Endothelial cell of umbilical vein (primary cell): ENCODE measurements at regions not wholly inside any gene's neighbourhood (a gene's known extent, or its start where the extent isn't known, plus 50 kb on each side); places are given as distances from the start of the nearest gene placed in this dataset.

Source experiments
- BruUV-seq: library from RNA; stranded (reverse); fragments of 400-500 nt; replicated peaks from 2 replicates; lab custom pipeline; 2021; lab: Mats Ljungman, UMichigan
- CTCF ChIA-PET: fragments of 300-600, 350-600 bp; sonication (Branson Sonifier 250); formaldehyde crosslinking; loops from one replicate; lab custom pipeline; 2021; ENCODE audit warnings: antibody characterized with exemption, inconsistent platforms; lab: Charles Lee
- POLR2A ChIA-PET: fragments of 300-600, 350-600 bp; sonication (Branson Sonifier 250); formaldehyde crosslinking; loops from one replicate; lab custom pipeline; 2021; ENCODE audit warnings: antibody characterized with exemption, inconsistent platforms; lab: Charles Lee
- DNase-seq: peaks from one replicate; pipeline ENCODE4 v3.0.0-alpha.2; 2011; ENCODE audit warnings: low read depth, low spot score
- FAIRE-seq: peaks from 2 replicates; lab custom pipeline; 2011; peaks lifted over from hg19 to GRCh38; lab: Jason Lieb, UNC
- H2AFZ ChIP-seq: 2 replicates; pipeline ENCODE4 v1.6.0; 2012; ENCODE audit warnings: low read depth, low read length, control low read depth, inconsistent platforms
- H3K27ac ChIP-seq: 2 replicates; pipeline ENCODE4 v1.5.1; 2011; ENCODE audit warnings: low read depth, mild to moderate bottlenecking, control low read depth, low read length, moderate library complexity; ENCODE audit not compliant: insufficient read depth
- H3K27me3 ChIP-seq, 2 experiments: 2 replicates each; pipeline versions ENCODE4 v1.6.0 to v1.6.1; 2011; ENCODE audit warnings: low read length in 2 of 2, mixed read lengths in 1 of 2; ENCODE audit not compliant: control insufficient read depth in 2 of 2, insufficient read depth in 2 of 2
- H3K36me3 ChIP-seq, 2 experiments: 2 replicates in 1 of 2; 3 replicates in 1 of 2; pipeline ENCODE4 v1.5.1; 2011; ENCODE audit warnings: low read length in 2 of 2, mild to moderate bottlenecking in 1 of 2, moderate library complexity in 1 of 2; ENCODE audit not compliant: control insufficient read depth in 2 of 2, insufficient read depth in 2 of 2; ENCODE audit errors: extremely low read depth in 1 of 2
- H3K4me1 ChIP-seq: 3 replicates; pipeline ENCODE4 v1.5.1; 2011; ENCODE audit warnings: mild to moderate bottlenecking, low read length; ENCODE audit not compliant: control insufficient read depth, insufficient read depth; ENCODE audit errors: extremely low read depth
- H3K4me2 ChIP-seq: 2 replicates; pipeline ENCODE4 v1.6.1; 2011; ENCODE audit warnings: low read length, control low read depth, mixed read lengths; ENCODE audit not compliant: insufficient read depth
- H3K4me3 ChIP-seq, 3 experiments: fragments of 200-600 bp in 1 of 3; sonication (generic), shearing (Covaris generic) in 1 of 3; replicated peaks in 1 of 3; 2 replicates each; pipeline ENCODE4 v1.5.1; 2011 to 2016; ENCODE audit warnings: control low read depth in 3 of 3, low read length in 3 of 3, mild to moderate bottlenecking in 2 of 3, inconsistent platforms in 1 of 3, low read depth in 1 of 3, moderate library complexity in 1 of 3; ENCODE audit not compliant: insufficient read depth in 1 of 3
- H3K79me2 ChIP-seq: 2 replicates; pipeline ENCODE4 v1.6.0; 2012; ENCODE audit warnings: low read length, inconsistent platforms; ENCODE audit not compliant: control insufficient read depth, insufficient read depth
- H3K9ac ChIP-seq: replicated peaks from 2 replicates; pipeline ENCODE3; 2011; ENCODE audit warnings: low read length, control low read depth; ENCODE audit not compliant: insufficient read depth; ENCODE audit errors: extremely low read depth
- H3K9me1 ChIP-seq: replicated peaks from 3 replicates; pipeline ENCODE4 v1.6.0; 2011; ENCODE audit warnings: mild to moderate bottlenecking, low read length; ENCODE audit not compliant: control insufficient read depth, insufficient read depth; ENCODE audit errors: extremely low read depth
- H3K9me3 ChIP-seq: replicated peaks from 2 replicates; pipeline ENCODE4 v1.5.1; 2012; ENCODE audit warnings: low read length, inconsistent platforms; ENCODE audit not compliant: control insufficient read depth, insufficient read depth
- H4K20me1 ChIP-seq: replicated peaks from 2 replicates; pipeline ENCODE3; 2011; ENCODE audit warnings: mild to moderate bottlenecking, low read length; ENCODE audit not compliant: control insufficient read depth, insufficient read depth; ENCODE audit errors: extremely low read depth
- GATA2 ChIP-seq: IDR thresholded peaks from 2 replicates; pipeline ENCODE4 v1.7.0; 2011; ENCODE audit warnings: low read depth, mild to moderate bottlenecking, moderate library complexity, mixed read lengths, low read length; ENCODE audit not compliant: insufficient read length, insufficient read depth
- JUN ChIP-seq: IDR thresholded peaks from 2 replicates; pipeline ENCODE4 v1.6.1; 2011; ENCODE audit warnings: borderline replicate concordance, low read depth; ENCODE audit not compliant: insufficient read length, insufficient read depth
- MYC ChIP-seq: IDR thresholded peaks from one replicate; pipeline ENCODE4 v1.6.1; 2011; ENCODE audit warnings: mild to moderate bottlenecking, low read depth, low read length
- POLR2A ChIP-seq: IDR thresholded peaks from 2 replicates; pipeline ENCODE4 v1.6.1; 2012; ENCODE audit warnings: low read depth, mild to moderate bottlenecking, control low read depth, low read length
- dilution Hi-C: fragments of 300-500 bp; cut with MboI; formaldehyde crosslinking; loops from one replicate; pipeline ENCODE4 v1.15.0; 2019; ENCODE audit warnings: low sequenced_read_pairs; ENCODE audit not compliant: extremely low pct_ligation_motif_present
- intact Hi-C: fragments of 100-400 bp; cut with micrococcal nuclease; formaldehyde crosslinking; loops from one replicate; pipeline ENCODE4 v1.10.0; 2022
- TF ChIP-seq, protein P1 (sequence below): IDR thresholded peaks from 2 replicates; pipeline ENCODE4 v1.6.1; 2011; ENCODE audit not compliant: insufficient read depth, insufficient read length
- TF ChIP-seq, protein P2 (sequence below), 2 donors: IDR thresholded peaks; 1 replicate in 1 of 2; 2 replicates in 1 of 2; pipeline ENCODE4 v1.5.1; 2011; ENCODE audit warnings: low read length in 2 of 2, mild to moderate bottlenecking in 2 of 2, moderate library complexity in 2 of 2, control low read depth in 1 of 2, inconsistent platforms in 1 of 2, low read depth in 1 of 2; ENCODE audit not compliant: insufficient read depth in 1 of 2; ENCODE audit errors: extremely low read depth in 1 of 2

DNA sequence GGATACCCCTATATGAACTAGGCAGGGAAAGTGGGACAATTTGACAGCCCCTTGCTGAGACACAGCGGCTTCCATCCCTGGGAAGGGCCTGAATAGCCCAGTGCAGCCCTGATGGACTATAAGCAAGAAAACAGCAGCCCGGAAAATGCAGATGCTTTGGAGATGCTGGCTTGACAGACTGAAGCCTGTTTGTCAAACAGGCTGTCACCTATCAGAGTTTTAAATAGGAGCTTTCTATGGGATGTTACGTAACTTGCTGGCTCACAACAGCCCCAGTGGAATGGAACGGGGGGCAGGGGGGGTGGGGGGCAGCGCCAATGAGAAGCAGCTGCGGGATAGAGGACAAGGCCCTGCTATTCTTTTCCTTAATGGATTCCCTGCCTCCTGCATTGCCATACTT lies 91.9 kb upstream of the NTM start:
- Histone ChIP-seq H3K27me3 (no peaks in the 10 kb centered on the region), H3K36me3 (no peaks in the 10 kb centered on the region), H3K4me2 (no peak overlapping the region), H3K9me1 (no peaks in the 10 kb centered on the region), H3K79me2 (no peaks in the 10 kb centered on the region), H4K20me1 (no peaks in the 10 kb centered on the region), H3K9me3 (peaks cover 3% of the 10 kb centered on the region), H3K27ac (no peak overlapping the region), H3K4me3 (no peak overlapping the region), H3K4me1 (no peaks in the 10 kb centered on the region), H2AFZ (no peak overlapping the region), H3K9ac (no peak overlapping the region)
- ChIA-PET POLR2A (no interaction called here), CTCF (no interaction called here)
- intact Hi-C loops: no loop called here
- FAIRE-seq: no peak
- BruUV-seq: no TSS peak
- TF ChIP-seq POLR2A: no peak
- TF ChIP-seq, protein P1, sequence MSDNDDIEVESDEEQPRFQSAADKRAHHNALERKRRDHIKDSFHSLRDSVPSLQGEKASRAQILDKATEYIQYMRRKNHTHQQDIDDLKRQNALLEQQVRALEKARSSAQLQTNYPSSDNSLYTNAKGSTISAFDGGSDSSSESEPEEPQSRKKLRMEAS: no peak
- no peak for TF ChIP-seq GATA2
- TF ChIP-seq MYC: no peak
- dilution Hi-C loops: no loop called here
- DNase-seq: no peak

DNA sequence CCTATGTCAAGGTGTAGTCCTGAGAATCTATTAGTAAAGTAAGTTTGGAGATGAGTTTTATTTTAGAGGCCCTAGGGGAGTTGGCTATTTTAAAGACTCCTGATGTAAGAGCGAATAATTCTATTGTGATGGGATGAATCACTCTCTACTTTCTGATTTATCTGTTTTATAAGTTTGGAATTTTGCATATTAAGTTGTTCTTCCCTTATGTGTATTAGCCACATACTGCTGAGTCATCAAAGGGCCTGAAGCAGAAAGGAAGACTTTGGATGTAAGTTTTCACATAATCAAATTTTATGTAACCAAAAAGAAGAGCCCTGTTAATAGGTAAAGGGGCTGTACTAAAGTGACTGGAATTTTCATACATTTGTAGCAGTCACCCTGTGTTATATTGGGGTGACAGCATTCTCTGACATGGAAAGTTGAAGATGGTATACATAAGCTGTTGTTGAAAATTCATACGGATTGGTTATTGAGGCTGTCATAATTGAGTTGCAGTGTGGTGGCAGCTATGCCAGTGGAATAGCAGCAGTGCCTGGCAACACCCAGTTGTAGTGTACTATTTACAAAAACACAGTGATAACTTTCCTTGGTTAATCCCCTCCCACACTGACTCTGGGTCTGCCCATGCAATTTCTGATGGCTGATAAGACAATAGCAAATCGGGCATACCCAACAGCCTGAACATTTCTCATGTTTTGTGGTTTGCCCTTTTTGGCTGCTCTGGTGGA lies 90.6 kb upstream of the NTM start:
- Histone ChIP-seq H3K9ac (no peak overlapping the region), H3K9me3 (peaks cover 3% of the 10 kb centered on the region), H4K20me1 (no peaks in the 10 kb centered on the region), H3K79me2 (no peaks in the 10 kb centered on the region), H3K27ac (no peak overlapping the region), H3K27me3 (no peaks in the 10 kb centered on the region), H3K36me3 (no peaks in the 10 kb centered on the region), H3K9me1 (no peaks in the 10 kb centered on the region), H3K4me1 (no peaks in the 10 kb centered on the region), H3K4me2 (no peak overlapping the region), H3K4me3 (no peak overlapping the region), H2AFZ (no peak overlapping the region)
- TF ChIP-seq, protein P2, sequence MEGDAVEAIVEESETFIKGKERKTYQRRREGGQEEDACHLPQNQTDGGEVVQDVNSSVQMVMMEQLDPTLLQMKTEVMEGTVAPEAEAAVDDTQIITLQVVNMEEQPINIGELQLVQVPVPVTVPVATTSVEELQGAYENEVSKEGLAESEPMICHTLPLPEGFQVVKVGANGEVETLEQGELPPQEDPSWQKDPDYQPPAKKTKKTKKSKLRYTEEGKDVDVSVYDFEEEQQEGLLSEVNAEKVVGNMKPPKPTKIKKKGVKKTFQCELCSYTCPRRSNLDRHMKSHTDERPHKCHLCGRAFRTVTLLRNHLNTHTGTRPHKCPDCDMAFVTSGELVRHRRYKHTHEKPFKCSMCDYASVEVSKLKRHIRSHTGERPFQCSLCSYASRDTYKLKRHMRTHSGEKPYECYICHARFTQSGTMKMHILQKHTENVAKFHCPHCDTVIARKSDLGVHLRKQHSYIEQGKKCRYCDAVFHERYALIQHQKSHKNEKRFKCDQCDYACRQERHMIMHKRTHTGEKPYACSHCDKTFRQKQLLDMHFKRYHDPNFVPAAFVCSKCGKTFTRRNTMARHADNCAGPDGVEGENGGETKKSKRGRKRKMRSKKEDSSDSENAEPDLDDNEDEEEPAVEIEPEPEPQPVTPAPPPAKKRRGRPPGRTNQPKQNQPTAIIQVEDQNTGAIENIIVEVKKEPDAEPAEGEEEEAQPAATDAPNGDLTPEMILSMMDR (IDR thresholded peaks at IDR 0.05; ENCODE audit: extremely low read depth in 1 of 2, insufficient read depth in 1 of 2, low read depth in 1 of 2, low read length in 2 of 2): no peak
- no peak for TF ChIP-seq JUN
- no peak for TF ChIP-seq POLR2A
- TF ChIP-seq, protein P1: no peak
- TF ChIP-seq GATA2: no peak
- TF ChIP-seq MYC: no peak
- DNase-seq (no peak), FAIRE-seq (no peak)
- ChIA-PET CTCF (no interaction called here), POLR2A (no interaction called here)
- intact Hi-C loops: no loop called here
- dilution Hi-C loops: no loop called here
- BruUV-seq: no TSS peak
